ENCODE measurements at regions not wholly inside any gene's neighbourhood (a gene's known extent, or its start where the extent isn't known, plus 50 kb on each side); places are given as distances from the start of the nearest gene placed in this dataset.

DNA sequence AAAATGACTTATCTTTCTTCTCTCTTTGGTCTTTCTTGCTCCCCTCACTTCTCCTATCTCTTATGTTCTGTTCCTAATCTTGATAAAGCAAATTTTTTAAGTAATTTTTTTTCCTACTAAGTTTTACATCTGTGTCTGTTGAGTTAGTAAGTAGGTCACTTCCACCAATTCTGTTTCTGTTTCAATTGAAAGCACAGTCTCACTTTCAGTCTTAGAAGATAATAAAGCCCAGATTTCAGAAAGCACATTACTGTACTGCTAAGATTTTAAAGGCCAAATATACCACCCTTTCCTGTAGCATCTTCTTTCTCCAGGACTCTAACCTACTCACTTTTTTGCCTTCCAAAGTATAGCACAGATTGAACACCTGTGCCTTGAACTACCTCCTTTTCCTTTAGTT is 866.1 kb upstream of the ADGRB3 start:
- TF ChIP-seq CTCF (conservative IDR thresholded peaks at IDR 0.05; ENCODE audit: low read depth, low read length) (no peak), EZH2 (IDR thresholded peaks at IDR 0.05; ENCODE audit: low read length, unreplicated experiment) (no peak), EZH2phosphoT487 (IDR thresholded peaks at IDR 0.05; ENCODE audit: borderline replicate concordance, low read length) (no peak)
